CD4-positive, alpha-beta T cell treated with Interleukin-2 at 100 ng/mL for 4 hours (primary cell): ENCODE measurements at regions not wholly inside any gene's neighbourhood (a gene's known extent, or its start where the extent isn't known, plus 50 kb on each side); places are given as distances from the start of the nearest gene placed in this dataset.

Source experiments
- DNase-seq: peaks from one replicate; pipeline ENCODE4 v3.0.0-alpha.2; 2020; ENCODE audit warnings: low spot score

GRCh38 chr13:40306817-40307216, 359.6 kb downstream of the FOXO1 start:
- DNase-seq = no peak

GRCh38 chr13:40309881-40310280, 356.6 kb downstream of the FOXO1 start:
- DNase-seq = no peak

- no peak for DNase-seq
These were observed 354.9 kb downstream of the FOXO1 start for GRCh38 chr13:40311356-40312101.

- no peak for DNase-seq
These were observed 352.9 kb downstream of the FOXO1 start for GRCh38 chr13:40313269-40314200.

GRCh38 chr13:40315416-40316064, 350.9 kb downstream of the FOXO1 start:
- peak; percentile 53 for DNase-seq

GRCh38 chr13:40316301-40316700, 350.1 kb downstream of the FOXO1 start:
- no peak for DNase-seq

- DNase-seq = no peak
These were observed 348.5 kb downstream of the FOXO1 start for GRCh38 chr13:40317980-40318327.

GRCh38 chr13:40318366-40318765, 348.1 kb downstream of the FOXO1 start:
- no peak for DNase-seq

- no peak for DNase-seq
These were observed 346.5 kb downstream of the FOXO1 start for GRCh38 chr13:40319699-40320579.

- no peak for DNase-seq
These were observed 338.4 kb downstream of the FOXO1 start for GRCh38 chr13:40328091-40328490.

- DNase-seq = no peak
These were observed 336.5 kb downstream of the FOXO1 start for GRCh38 chr13:40329781-40330485.

- no peak for DNase-seq
These were observed 335.5 kb downstream of the FOXO1 start for GRCh38 chr13:40330950-40331349.

- DNase-seq = no peak
These were observed 334.6 kb downstream of the FOXO1 start for GRCh38 chr13:40331802-40332201.

- DNase-seq = no peak
These were observed 333.2 kb downstream of the FOXO1 start for GRCh38 chr13:40333226-40333625.

GRCh38 chr13:40334031-40334430, 332.4 kb downstream of the FOXO1 start:
- DNase-seq = no peak

- no peak for DNase-seq
These were observed 331.8 kb downstream of the FOXO1 start for GRCh38 chr13:40334616-40335015.

GRCh38 chr13:40336228-40337221, 329.9 kb downstream of the FOXO1 start:
- no peak for DNase-seq

GRCh38 chr13:40337651-40338050, 328.8 kb downstream of the FOXO1 start:
- no peak for DNase-seq

- no peak for DNase-seq
These were observed 328.2 kb downstream of the FOXO1 start for GRCh38 chr13:40338217-40338616.
